ENCODE measurements at regions not wholly inside any gene's neighbourhood (a gene's known extent, or its start where the extent isn't known, plus 50 kb on each side); places are given as distances from the start of the nearest gene placed in this dataset.

GRCh38 chr5:12625667-12626263, 721.5 kb upstream of the CTNND2 start:
- TF ChIP-seq CTCF (IDR thresholded peaks at IDR 0.05) (no peak), POLR2AphosphoS5 (IDR thresholded peaks at IDR 0.05) (no peak)

Measured in esophagus muscularis mucosa (tissue), 3 donors.